SU-DHL-6 (cell line): ENCODE measurements at regions not wholly inside any gene's neighbourhood (a gene's known extent, or its start where the extent isn't known, plus 50 kb on each side); places are given as distances from the start of the nearest gene placed in this dataset.

Experiments
- CTCF ChIP-seq: fragments of 200-600 bp; sonication (generic); IDR thresholded peaks from one replicate; pipeline ENCODE4 v1.5.1; 2017; ENCODE audit warnings: antibody characterized with exemption, mild to moderate bottlenecking, low read length, moderate library complexity; ENCODE audit not compliant: insufficient read depth, poor library complexity, severe bottlenecking
- EZH2phosphoT487 ChIP-seq: fragments of 200-600 bp; sonication (generic), shearing (Covaris generic); conservative IDR thresholded peaks from 2 replicates; pipeline ENCODE4 v1.6.1; 2018; ENCODE audit warnings: mild to moderate bottlenecking, antibody characterized with exemption, low read length, moderate library complexity, mixed read lengths

- TF ChIP-seq EZH2phosphoT487 (no peak), CTCF (no peak)
Measured at GRCh38 chr15:69578252-69578651, 125.6 kb downstream of the RPLP1 start.
